ENCODE measurements at regions not wholly inside any gene's neighbourhood (a gene's known extent, or its start where the extent isn't known, plus 50 kb on each side); places are given as distances from the start of the nearest gene placed in this dataset.

DNA sequence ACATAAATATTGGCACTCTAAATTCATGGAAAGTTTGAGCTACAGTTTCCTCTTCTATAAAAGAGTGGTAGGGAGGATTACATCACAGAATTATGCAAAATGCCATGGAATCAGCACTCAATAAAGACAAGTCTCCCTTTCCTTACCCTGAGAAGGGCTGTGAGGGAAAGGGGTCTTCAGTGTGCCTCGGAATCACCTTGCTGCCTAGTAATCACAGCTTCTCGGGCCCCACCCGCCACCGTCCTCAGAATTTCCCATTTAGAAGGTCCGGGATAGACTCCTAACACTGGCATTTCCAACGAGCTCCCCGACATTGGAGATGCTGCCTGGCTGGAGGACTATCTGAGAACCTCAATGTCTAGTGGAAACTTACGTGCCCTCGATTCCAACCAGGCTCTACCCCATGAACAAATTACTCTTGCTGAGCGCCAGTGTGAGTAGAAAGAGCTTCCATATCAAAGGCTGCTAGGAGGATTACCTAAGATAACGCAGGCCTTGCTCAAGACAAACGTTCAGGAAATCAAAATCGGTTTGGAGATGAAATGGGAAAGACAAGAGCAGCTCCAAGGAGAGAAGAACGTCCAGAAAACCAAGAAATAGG lies 92.1 kb upstream of the CHD2 start:
- Histone ChIP-seq H3K4me1 (ENCODE audit: insufficient read depth, low read length) (peaks cover 55% of the 10 kb centered on the region), H3K27ac (ENCODE audit: low read depth in 1 of 2, low read length in 2 of 2) (peak overlapping the region; percentile 82 to 88), H3K4me3 (ENCODE audit: low read length) (peak overlapping the region; percentile 59), H3K36me3 (ENCODE audit: insufficient read depth, low read length) (no peaks in the 10 kb centered on the region), H3K27me3 (ENCODE audit: control insufficient read depth in 1 of 2, insufficient read depth in 2 of 2, low read length in 2 of 2) (no peaks in the 10 kb centered on the region), H3K9me3 (ENCODE audit: control insufficient read depth in 1 of 2, insufficient read depth in 1 of 2, low read length in 2 of 2) (no peaks in the 10 kb centered on the region)
- Mint-ChIP-seq H3K27ac (peak overlapping the region; percentile 100), H3K4me1 (ENCODE audit: low read depth) (peaks cover 59% of the 10 kb centered on the region), H3K4me3 (peak overlapping the region; percentile 82), H3K27me3 (no peaks in the 10 kb centered on the region), H3K36me3 (ENCODE audit: low read depth) (peaks cover 12% of the 10 kb centered on the region), H3K9me3 (no peaks in the 10 kb centered on the region)
- intact Hi-C loops (cut with DNase I, micrococcal nuclease): loop anchor here (2.0 to 5.0 kb wide), 2 partner anchors 39 to 107 kb away; no protein-coding TSS in a partner anchor
- CTCF ChIA-PET: interaction anchor here (0.8 to 5.2 kb wide), 24 partner anchors 10 to 162 kb away, joined by 3 to 118 read pairs (median 12); partner anchors contain the start of gene CHD2
- DNase-seq (peak in 5 of 14 experiments; percentile 16 to 59 (median 41)), ATAC-seq (ENCODE audit: poor library complexity) (no peak)
- TF ChIP-seq, protein P1, sequence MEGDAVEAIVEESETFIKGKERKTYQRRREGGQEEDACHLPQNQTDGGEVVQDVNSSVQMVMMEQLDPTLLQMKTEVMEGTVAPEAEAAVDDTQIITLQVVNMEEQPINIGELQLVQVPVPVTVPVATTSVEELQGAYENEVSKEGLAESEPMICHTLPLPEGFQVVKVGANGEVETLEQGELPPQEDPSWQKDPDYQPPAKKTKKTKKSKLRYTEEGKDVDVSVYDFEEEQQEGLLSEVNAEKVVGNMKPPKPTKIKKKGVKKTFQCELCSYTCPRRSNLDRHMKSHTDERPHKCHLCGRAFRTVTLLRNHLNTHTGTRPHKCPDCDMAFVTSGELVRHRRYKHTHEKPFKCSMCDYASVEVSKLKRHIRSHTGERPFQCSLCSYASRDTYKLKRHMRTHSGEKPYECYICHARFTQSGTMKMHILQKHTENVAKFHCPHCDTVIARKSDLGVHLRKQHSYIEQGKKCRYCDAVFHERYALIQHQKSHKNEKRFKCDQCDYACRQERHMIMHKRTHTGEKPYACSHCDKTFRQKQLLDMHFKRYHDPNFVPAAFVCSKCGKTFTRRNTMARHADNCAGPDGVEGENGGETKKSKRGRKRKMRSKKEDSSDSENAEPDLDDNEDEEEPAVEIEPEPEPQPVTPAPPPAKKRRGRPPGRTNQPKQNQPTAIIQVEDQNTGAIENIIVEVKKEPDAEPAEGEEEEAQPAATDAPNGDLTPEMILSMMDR (IDR thresholded peaks at IDR 0.05): no peak
- POLR2A ChIA-PET: interaction anchor here (0.7 to 11.4 kb wide), 18 partner anchors 9 to 146 kb away, joined by 3 to 913 read pairs (median 24); partner anchors contain the start of gene CHD2

DNA sequence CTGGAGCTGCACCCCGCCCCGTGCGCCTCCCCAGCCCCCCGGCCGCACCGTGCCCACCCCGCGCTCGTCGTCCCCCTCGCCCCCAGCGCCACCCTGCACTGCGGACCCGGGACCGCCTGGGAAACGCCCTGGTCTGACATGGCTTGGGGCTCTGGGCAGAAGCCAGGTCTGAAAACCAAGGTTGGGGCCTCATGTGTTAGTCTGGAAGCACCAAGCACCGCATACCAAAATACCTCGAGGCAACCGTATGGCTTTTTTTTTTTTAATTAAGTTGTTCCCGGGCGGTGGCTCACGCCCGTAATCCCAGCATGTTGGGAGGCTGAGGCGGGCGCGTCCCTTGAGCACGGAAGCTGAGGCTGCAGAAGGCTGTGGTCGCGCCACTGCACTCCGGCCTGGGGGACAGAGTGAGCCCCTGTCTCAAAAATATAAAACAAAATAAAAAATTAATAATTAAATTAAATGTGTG lies 91.5 kb upstream of the CHD2 start:
- H3K36me3 ChIP-seq (ENCODE audit: insufficient read depth, low read length): no peaks in the 10 kb centered on the region
- Mint-ChIP-seq H3K4me1 (ENCODE audit: low read depth) (peaks cover 63% of the 10 kb centered on the region), H3K4me3 (peak overlapping the region; percentile 82), H3K27ac (peak overlapping the region; percentile 100), H3K36me3 (ENCODE audit: low read depth) (peaks cover 12% of the 10 kb centered on the region), H3K27me3 (no peaks in the 10 kb centered on the region), H3K9me3 (no peaks in the 10 kb centered on the region)
- ATAC-seq (ENCODE audit: poor library complexity) (no peak), DNase-seq (peak in 2 of 14 experiments; percentile 20 to 44)
- peak overlapping the region; percentile 82 to 88 for H3K27ac ChIP-seq (ENCODE audit: low read depth in 1 of 2, low read length in 2 of 2)
- CTCF ChIA-PET: interaction anchor here (0.6 to 5.2 kb wide), 33 partner anchors 8 to 180 kb away, joined by 3 to 118 read pairs (median 6); partner anchors contain the start of gene CHD2
- H3K27me3 ChIP-seq (ENCODE audit: control insufficient read depth in 1 of 2, insufficient read depth in 2 of 2, low read length in 2 of 2): no peaks in the 10 kb centered on the region
- H3K4me1 ChIP-seq (ENCODE audit: insufficient read depth, low read length): peaks cover 52% of the 10 kb centered on the region
- TF ChIP-seq, protein P1 (IDR thresholded peaks at IDR 0.05): no peak
- intact Hi-C loops (cut with DNase I, micrococcal nuclease): loop anchor here (1.0 to 5.0 kb wide), 8 partner anchors 11 to 110 kb away; no protein-coding TSS in a partner anchor
- H3K9me3 ChIP-seq (ENCODE audit: control insufficient read depth in 1 of 2, insufficient read depth in 1 of 2, low read length in 2 of 2): no peaks in the 10 kb centered on the region
- POLR2A ChIA-PET: interaction anchor here (0.8 to 11.4 kb wide), 23 partner anchors 8 to 142 kb away, joined by 3 to 913 read pairs (median 12); partner anchors contain the start of gene CHD2
- peak overlapping the region; percentile 59 for H3K4me3 ChIP-seq (ENCODE audit: low read length)

DNA sequence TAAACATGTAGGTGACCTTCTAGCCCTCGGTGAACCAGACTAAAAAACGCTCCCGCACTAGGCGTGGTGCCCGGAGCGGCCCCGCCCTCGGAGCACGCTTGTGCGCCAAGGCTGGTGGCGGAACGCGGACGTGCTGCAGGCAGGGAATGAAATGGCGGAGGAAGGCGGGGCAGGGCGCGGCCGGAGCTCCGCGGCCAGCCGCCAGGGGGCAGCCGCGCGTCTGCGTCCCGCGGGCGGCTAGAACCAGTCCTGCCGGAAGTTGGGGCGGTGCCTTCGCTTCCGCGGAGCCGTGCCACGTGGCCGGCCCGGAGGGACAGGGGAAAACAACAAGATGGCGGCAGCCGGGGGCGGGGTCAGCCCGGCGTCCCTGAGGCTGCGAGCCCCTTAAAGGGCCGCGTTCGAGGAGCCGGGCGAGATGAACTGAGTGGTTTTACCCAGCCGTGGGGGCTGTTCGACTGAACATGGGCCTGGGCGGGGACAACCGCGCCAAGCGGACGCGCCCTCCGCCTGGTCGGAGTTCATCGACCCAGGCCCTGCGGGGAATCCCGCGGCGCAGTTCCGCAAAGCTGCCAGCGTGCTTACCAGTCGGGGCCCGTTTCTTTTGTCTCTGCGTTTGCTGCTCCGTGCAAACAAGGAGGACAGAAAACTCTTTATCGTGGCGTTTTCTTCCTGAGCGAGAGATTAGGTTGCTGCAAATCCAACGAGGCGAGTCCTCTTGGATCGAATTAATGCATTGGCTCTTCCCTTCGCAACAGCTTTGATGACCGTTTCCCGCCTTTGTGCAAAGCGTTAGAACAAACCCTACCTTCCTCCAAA lies 90.9 kb upstream of the CHD2 start:
- Mint-ChIP-seq H3K36me3 (ENCODE audit: low read depth) (peaks cover 12% of the 10 kb centered on the region), H3K27ac (peak overlapping the region; percentile 100), H3K9me3 (no peaks in the 10 kb centered on the region), H3K4me3 (peak overlapping the region; percentile 82), H3K27me3 (no peaks in the 10 kb centered on the region), H3K4me1 (ENCODE audit: low read depth) (peaks cover 64% of the 10 kb centered on the region)
- peaks cover 53% of the 10 kb centered on the region for H3K4me1 ChIP-seq (ENCODE audit: insufficient read depth, low read length)
- no peaks in the 10 kb centered on the region for H3K9me3 ChIP-seq (ENCODE audit: control insufficient read depth in 1 of 2, insufficient read depth in 1 of 2, low read length in 2 of 2)
- ATAC-seq (ENCODE audit: poor library complexity) (peak; percentile 70), DNase-seq (peak; percentile 96 to 100 (median 98))
- no peaks in the 10 kb centered on the region for H3K27me3 ChIP-seq (ENCODE audit: control insufficient read depth in 1 of 2, insufficient read depth in 2 of 2, low read length in 2 of 2)
- ChIA-PET POLR2A (interaction anchor here (0.8 to 11.4 kb wide), 26 partner anchors 8 to 141 kb away, joined by 3 to 913 read pairs (median 10); partner anchors contain the start of gene CHD2), CTCF (interaction anchor here (0.5 to 5.2 kb wide), 39 partner anchors 9 to 919 kb away, joined by 3 to 118 read pairs (median 5); partner anchors contain the start of gene CHD2)
- peak overlapping the region; percentile 95 to 98 for H3K27ac ChIP-seq (ENCODE audit: low read depth in 1 of 2, low read length in 2 of 2)
- H3K4me3 ChIP-seq (ENCODE audit: low read length): peak overlapping the region; percentile 59
- TF ChIP-seq, protein P1 (IDR thresholded peaks at IDR 0.05): peak; percentile 75
- H3K36me3 ChIP-seq (ENCODE audit: insufficient read depth, low read length): no peaks in the 10 kb centered on the region
- intact Hi-C loops (cut with DNase I, micrococcal nuclease): loop anchor here (1.0 to 5.0 kb wide), 8 partner anchors 11 to 109 kb away; no protein-coding TSS in a partner anchor
